ENCODE measurements at regions not wholly inside any gene's neighbourhood (a gene's known extent, or its start where the extent isn't known, plus 50 kb on each side); places are given as distances from the start of the nearest gene placed in this dataset.

DNA sequence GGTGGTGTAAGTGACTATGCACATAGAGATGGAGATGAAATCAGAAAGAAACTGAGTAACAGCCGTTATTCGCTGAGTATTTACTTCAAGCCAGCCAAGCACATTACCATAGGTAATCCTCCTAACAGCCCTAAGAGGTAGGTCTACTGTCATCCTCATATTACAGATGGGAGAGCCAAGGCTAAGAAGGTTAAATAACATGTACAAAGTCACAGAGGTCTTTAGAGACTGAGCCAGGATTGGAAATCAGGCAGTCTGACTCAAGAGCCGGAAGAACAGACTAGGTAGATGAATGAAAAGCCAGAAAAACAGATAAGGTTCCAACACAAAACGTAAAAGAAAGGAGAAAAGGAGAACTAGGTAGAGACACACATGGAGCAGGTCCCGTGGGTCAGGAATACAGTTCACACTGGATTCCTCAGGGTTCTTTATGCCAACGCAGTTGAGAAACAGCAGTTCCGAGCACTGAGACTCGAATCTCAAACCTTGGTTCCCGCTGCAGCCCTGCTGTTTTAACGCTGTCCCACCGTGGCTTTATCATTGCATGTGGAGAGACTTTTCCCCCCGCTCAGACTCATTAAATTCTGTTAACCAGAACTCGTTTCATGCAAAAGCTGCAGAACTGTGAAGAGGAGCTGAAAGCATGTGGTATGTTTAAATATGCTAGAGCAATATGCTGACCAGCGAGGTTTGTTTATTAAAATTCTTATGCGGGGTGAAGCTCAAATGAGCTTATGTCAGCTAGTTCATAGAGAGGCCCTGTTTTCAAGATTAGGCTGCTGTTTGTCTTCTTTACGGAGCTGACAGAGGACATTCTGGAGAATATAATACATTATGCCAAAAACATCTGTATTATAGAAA lies 537.9 kb downstream of the CD83 start:
- 23 to 44% (median 35%) methylated on average over 16 of the region's 16 CpGs for WGBS, 3 donors
- TF ChIP-seq POLR2A (IDR thresholded peaks at IDR 0.05) (no peak), EP300 (IDR thresholded peaks at IDR 0.05) (no peak), CTCF (IDR thresholded peaks at IDR 0.05) (no peak)
- Histone ChIP-seq H3K27me3 (no peaks in the 10 kb centered on the region), H3K9me3 (no peaks in the 10 kb centered on the region), H3K4me3 (no peak overlapping the region), H3K4me1 (ENCODE audit: insufficient read depth) (peaks cover 6% of the 10 kb centered on the region), H3K36me3 (no peaks in the 10 kb centered on the region), H3K27ac (peak overlapping the region in 1 of 2 donors; percentile 30)
- no peak for DNase-seq
- intact Hi-C loops (cut with DNase I) = no loop called here

DNA sequence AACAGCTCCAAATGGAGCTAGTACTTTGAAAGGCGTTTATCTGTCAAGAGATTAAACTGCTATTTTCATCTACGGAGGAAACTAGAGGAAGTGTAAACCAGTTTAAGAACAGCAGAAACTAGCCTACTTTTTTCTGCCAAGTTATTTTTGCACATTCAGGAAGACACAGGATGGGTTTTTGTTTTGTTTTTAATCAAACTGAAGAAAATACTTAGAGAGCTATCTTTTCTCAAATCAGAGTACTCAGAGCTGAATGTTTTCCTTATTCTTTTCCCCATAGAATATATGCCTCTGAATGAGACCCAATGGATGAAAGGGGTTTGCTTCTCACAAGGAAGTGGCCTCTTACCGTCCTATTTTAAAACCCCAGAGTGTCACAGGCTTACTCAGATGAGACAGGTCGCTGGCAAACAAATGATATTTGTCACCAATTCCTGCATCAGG lies 538.5 kb downstream of the CD83 start:
- Histone ChIP-seq H3K27me3 (no peaks in the 10 kb centered on the region), H3K4me3 (no peak overlapping the region), H3K36me3 (no peaks in the 10 kb centered on the region), H3K27ac (peak overlapping the region in 1 of 2 donors; percentile 30), H3K4me1 (ENCODE audit: insufficient read depth) (peaks cover 6% of the 10 kb centered on the region), H3K9me3 (no peaks in the 10 kb centered on the region)
- no peak for DNase-seq
- WGBS, 3 donors = 22 to 29% (median 24%) methylated on average over 4 of the region's 4 CpGs
- intact Hi-C loops (cut with DNase I) = no loop called here
- TF ChIP-seq CTCF (IDR thresholded peaks at IDR 0.05) (no peak), EP300 (IDR thresholded peaks at IDR 0.05) (no peak), POLR2A (IDR thresholded peaks at IDR 0.05) (no peak)

DNA sequence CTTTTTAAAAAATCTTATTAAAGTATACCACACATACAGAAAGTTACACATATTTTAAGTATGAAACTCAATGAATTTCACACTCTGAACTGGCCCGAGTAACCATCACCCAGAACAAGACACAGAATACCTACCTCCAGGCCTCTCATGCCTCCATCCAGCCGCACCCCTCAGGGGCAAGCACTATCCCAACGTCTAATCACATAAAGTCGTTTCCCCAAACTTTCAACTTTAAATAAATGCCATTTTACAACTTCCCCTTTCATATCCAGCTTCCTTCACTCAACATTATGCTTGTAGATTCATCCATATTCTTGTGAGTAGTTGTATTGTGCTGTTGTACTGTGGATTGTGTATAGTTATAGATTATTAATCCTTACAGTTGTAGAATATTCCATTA lies 539.1 kb downstream of the CD83 start:
- Histone ChIP-seq H3K9me3 (no peaks in the 10 kb centered on the region), H3K4me1 (ENCODE audit: insufficient read depth) (peaks cover 6% of the 10 kb centered on the region), H3K27ac (no peak overlapping the region), H3K4me3 (no peak overlapping the region), H3K36me3 (no peaks in the 10 kb centered on the region), H3K27me3 (no peaks in the 10 kb centered on the region)
- DNase-seq = no peak
- 60 to 84% (median 63%) methylated on average over 4 of the region's 4 CpGs for WGBS, 3 donors
- intact Hi-C loops (cut with DNase I) = no loop called here
- TF ChIP-seq POLR2A (IDR thresholded peaks at IDR 0.05) (no peak), CTCF (IDR thresholded peaks at IDR 0.05) (no peak), EP300 (IDR thresholded peaks at IDR 0.05) (no peak)

DNA sequence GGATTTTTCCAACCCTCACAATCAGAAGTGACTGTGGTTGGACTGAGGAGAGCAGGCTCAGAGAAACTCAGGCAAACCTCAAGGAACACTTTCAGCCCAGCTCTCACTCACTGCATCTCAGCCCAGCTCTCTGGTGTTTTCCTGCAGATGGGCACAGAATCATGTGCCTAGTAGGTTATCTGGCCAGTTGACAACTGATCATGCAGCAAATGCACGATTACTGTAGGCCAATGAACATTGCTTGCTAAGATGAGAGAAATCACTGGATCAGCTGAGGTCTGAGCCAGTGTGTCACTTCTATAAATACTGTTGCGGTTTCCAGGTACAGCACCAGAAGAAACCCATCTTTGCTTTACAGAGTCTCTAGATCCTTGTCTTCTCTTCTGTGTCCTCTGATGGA lies 540.5 kb downstream of the CD83 start:
- intact Hi-C loops (cut with DNase I) = no loop called here
- WGBS, 3 donors = 87 to 91% (median 91%) methylated on average over 2 of the region's 2 CpGs
- H3K4me1 ChIP-seq (ENCODE audit: insufficient read depth) = peaks cover 6% of the 10 kb centered on the region
- TF ChIP-seq CTCF (IDR thresholded peaks at IDR 0.05) (no peak), POLR2A (IDR thresholded peaks at IDR 0.05) (no peak), EP300 (IDR thresholded peaks at IDR 0.05) (no peak)
- H3K9me3 ChIP-seq = no peaks in the 10 kb centered on the region
- no peaks in the 10 kb centered on the region for H3K36me3 ChIP-seq
- no peak for DNase-seq
- H3K27me3 ChIP-seq = no peaks in the 10 kb centered on the region
- H3K27ac ChIP-seq = no peak overlapping the region
- no peak overlapping the region for H3K4me3 ChIP-seq
